CD4-positive, alpha-beta T cell treated with Interleukin-15 for 1 hour (primary cell): ENCODE measurements at regions not wholly inside any gene's neighbourhood (a gene's known extent, or its start where the extent isn't known, plus 50 kb on each side); places are given as distances from the start of the nearest gene placed in this dataset.

Experiments used
- DNase-seq: peaks from one replicate; pipeline ENCODE4 v3.0.0-alpha.2; 2020

GRCh38 chr6:41404182-41404845 is 68.9 kb downstream of the NCR2 start:
- no peak for DNase-seq

GRCh38 chr6:41405941-41406727 is 70.7 kb downstream of the NCR2 start:
- no peak for DNase-seq

GRCh38 chr6:41406728-41407489 is 71.5 kb downstream of the NCR2 start:
- no peak for DNase-seq

- no peak for DNase-seq
Measured at GRCh38 chr6:41408576-41408975, 73.2 kb downstream of the NCR2 start.

- no peak for DNase-seq
Measured at GRCh38 chr6:41408982-41409381, 73.6 kb downstream of the NCR2 start.

- no peak for DNase-seq
Measured at GRCh38 chr6:41409489-41409888, 74.1 kb downstream of the NCR2 start.

GRCh38 chr6:41411961-41412360 is 76.6 kb downstream of the NCR2 start:
- no peak for DNase-seq

GRCh38 chr6:41413250-41413649 is 77.8 kb downstream of the NCR2 start:
- DNase-seq, result no peak

GRCh38 chr6:41416501-41416837 is 81.1 kb downstream of the NCR2 start:
- no peak for DNase-seq

GRCh38 chr6:41418741-41419140 is 83.3 kb downstream of the NCR2 start:
- no peak for DNase-seq

- no peak for DNase-seq
Measured at GRCh38 chr6:41419385-41419784, 84.0 kb downstream of the NCR2 start.

GRCh38 chr6:41420186-41420585 is 84.8 kb downstream of the NCR2 start:
- DNase-seq, result no peak

- DNase-seq, result no peak
Measured at GRCh38 chr6:41422161-41422560, 86.8 kb downstream of the NCR2 start.

- no peak for DNase-seq
Measured at GRCh38 chr6:41423002-41423401, 87.6 kb downstream of the NCR2 start.

- DNase-seq, result peak; percentile 61
Measured at GRCh38 chr6:41424370-41425058, 89.1 kb downstream of the NCR2 start.

GRCh38 chr6:41425511-41425910 is 90.1 kb downstream of the NCR2 start:
- DNase-seq, result no peak

- DNase-seq, result no peak
Measured at GRCh38 chr6:41426438-41426851, 91.0 kb downstream of the NCR2 start.

GRCh38 chr6:41426888-41427641 is 91.7 kb downstream of the NCR2 start:
- no peak for DNase-seq

GRCh38 chr6:41427642-41428335 is 92.4 kb downstream of the NCR2 start:
- DNase-seq, result peak; percentile 33

GRCh38 chr6:41428336-41428995 is 93.1 kb downstream of the NCR2 start:
- no peak for DNase-seq

- DNase-seq, result no peak
Measured at GRCh38 chr6:41428996-41429421, 93.6 kb downstream of the NCR2 start.
